GM13976 (cell line): ENCODE measurements at regions not wholly inside any gene's neighbourhood (a gene's known extent, or its start where the extent isn't known, plus 50 kb on each side); places are given as distances from the start of the nearest gene placed in this dataset.

Experiments used
- DNase-seq: peaks from one replicate; pipeline ENCODE4 v3.0.0; 2012; ENCODE audit warnings: low spot score
- CTCF ChIP-seq: IDR thresholded peaks from 2 replicates; pipeline ENCODE4 v1.5.1; 2012; ENCODE audit warnings: borderline replicate concordance, mild to moderate bottlenecking; ENCODE audit not compliant: insufficient read depth; ENCODE audit errors: extremely low read depth, missing control alignments, control extremely low read depth
- in situ Hi-C: fragments of 300-500 bp; cut with MboI; formaldehyde crosslinking; loops from one replicate; pipeline ENCODE4 v1.12.0; 2022; ENCODE audit warnings: low sequenced_read_pairs, mixed read lengths, inconsistent platforms; ENCODE audit not compliant: unreplicated experiment

GRCh38 chr1:209420276-209420675 lies 163.2 kb upstream of the CAMK1G start:
- TF ChIP-seq CTCF = no peak
- no peak for DNase-seq
- in situ Hi-C loops = no loop called here

- DNase-seq = no peak
- TF ChIP-seq CTCF = no peak
- in situ Hi-C loops = no loop called here
Measured at GRCh38 chr1:209421186-209421585, 162.3 kb upstream of the CAMK1G start.

- no peak for TF ChIP-seq CTCF
- DNase-seq = no peak
- in situ Hi-C loops = no loop called here
Measured at GRCh38 chr1:209421978-209422680, 161.4 kb upstream of the CAMK1G start.

GRCh38 chr1:209425959-209426358 lies 157.6 kb upstream of the CAMK1G start:
- TF ChIP-seq CTCF = no peak
- DNase-seq = no peak
- in situ Hi-C loops = no loop called here

GRCh38 chr1:209427277-209427676 lies 156.2 kb upstream of the CAMK1G start:
- in situ Hi-C loops = no loop called here
- DNase-seq = no peak
- TF ChIP-seq CTCF = no peak

- DNase-seq = no peak
- no peak for TF ChIP-seq CTCF
- in situ Hi-C loops = no loop called here
Measured at GRCh38 chr1:209427811-209428210, 155.7 kb upstream of the CAMK1G start.

- in situ Hi-C loops = no loop called here
- no peak for DNase-seq
- TF ChIP-seq CTCF = no peak
Measured at GRCh38 chr1:209428241-209428921, 155.1 kb upstream of the CAMK1G start.
